Gastrocnemius medialis (tissue), 4 donors: ENCODE measurements at regions not wholly inside any gene's neighbourhood (a gene's known extent, or its start where the extent isn't known, plus 50 kb on each side); places are given as distances from the start of the nearest gene placed in this dataset.

Experiments
- POLR2A ChIP-seq, 2 donors: fragments of 450-650 bp; IDR thresholded peaks; one replicate each; pipeline ENCODE4 v1.6.1; 2017; ENCODE audit warnings: antibody characterized with exemption in 2 of 2, mild to moderate bottlenecking in 2 of 2, moderate library complexity in 2 of 2
- TF ChIP-seq, protein P1 (sequence below), 5 experiments: fragments of 450-650 bp in 3 of 5; fragments of 200-600 bp in 2 of 5; sonication (generic) in 2 of 5; IDR thresholded peaks in 4 of 5; conservative IDR thresholded peaks in 1 of 5; 1 replicate in 4 of 5; 2 replicates in 1 of 5; pipeline ENCODE4 v1.5.1; 2016 to 2019; ENCODE audit warnings: antibody characterized with exemption in 5 of 5, mild to moderate bottlenecking in 3 of 5, moderate library complexity in 3 of 5

DNA sequence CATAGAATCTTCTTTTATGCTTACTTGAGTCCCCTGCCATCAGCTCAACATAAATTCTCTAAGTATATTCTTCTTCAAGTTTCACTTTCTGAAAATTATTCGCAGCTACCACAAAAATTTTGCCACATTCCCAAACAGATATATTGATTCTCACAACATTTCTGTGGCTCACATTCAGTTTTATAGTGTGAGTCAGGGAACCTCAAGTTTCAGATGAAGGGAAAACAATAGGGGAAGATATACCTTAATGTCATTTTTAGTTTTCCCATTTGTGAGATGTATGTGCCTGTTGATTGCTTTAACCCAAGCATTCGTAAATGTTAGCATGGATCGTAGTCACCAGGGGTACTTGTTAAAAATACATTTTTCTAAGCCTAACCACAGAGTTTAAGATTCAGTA, 465.8 kb downstream of the CCER1 start:
- TF ChIP-seq, protein P1, sequence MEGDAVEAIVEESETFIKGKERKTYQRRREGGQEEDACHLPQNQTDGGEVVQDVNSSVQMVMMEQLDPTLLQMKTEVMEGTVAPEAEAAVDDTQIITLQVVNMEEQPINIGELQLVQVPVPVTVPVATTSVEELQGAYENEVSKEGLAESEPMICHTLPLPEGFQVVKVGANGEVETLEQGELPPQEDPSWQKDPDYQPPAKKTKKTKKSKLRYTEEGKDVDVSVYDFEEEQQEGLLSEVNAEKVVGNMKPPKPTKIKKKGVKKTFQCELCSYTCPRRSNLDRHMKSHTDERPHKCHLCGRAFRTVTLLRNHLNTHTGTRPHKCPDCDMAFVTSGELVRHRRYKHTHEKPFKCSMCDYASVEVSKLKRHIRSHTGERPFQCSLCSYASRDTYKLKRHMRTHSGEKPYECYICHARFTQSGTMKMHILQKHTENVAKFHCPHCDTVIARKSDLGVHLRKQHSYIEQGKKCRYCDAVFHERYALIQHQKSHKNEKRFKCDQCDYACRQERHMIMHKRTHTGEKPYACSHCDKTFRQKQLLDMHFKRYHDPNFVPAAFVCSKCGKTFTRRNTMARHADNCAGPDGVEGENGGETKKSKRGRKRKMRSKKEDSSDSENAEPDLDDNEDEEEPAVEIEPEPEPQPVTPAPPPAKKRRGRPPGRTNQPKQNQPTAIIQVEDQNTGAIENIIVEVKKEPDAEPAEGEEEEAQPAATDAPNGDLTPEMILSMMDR (IDR thresholded peaks at IDR 0.05 in 4 of 5, conservative IDR thresholded peaks at IDR 0.05 in 1 of 5) = no peak
- TF ChIP-seq POLR2A (IDR thresholded peaks at IDR 0.05) = no peak
